ENCODE measurements at regions not wholly inside any gene's neighbourhood (a gene's known extent, or its start where the extent isn't known, plus 50 kb on each side); places are given as distances from the start of the nearest gene placed in this dataset.

GRCh38 chr5:125175348-125176004, 429.0 kb upstream of the ZNF608 start:
- TF ChIP-seq POLR2A (IDR thresholded peaks at IDR 0.05; ENCODE audit: low read length) (no peak), GATA1 (IDR thresholded peaks at IDR 0.05; ENCODE audit: low read depth, low read length) (no peak)

All from erythroblast (primary cell).